Neural progenitor cell (in vitro differentiated cells): ENCODE measurements at regions not wholly inside any gene's neighbourhood (a gene's known extent, or its start where the extent isn't known, plus 50 kb on each side); places are given as distances from the start of the nearest gene placed in this dataset.

ENCODE experiments used
- CTCF ChIP-seq: fragments of 200-600 bp; sonication (generic); IDR thresholded peaks from 2 replicates; pipeline ENCODE4 v1.5.1; 2017; ENCODE audit warnings: antibody characterized with exemption, mild to moderate bottlenecking
- EZH2 ChIP-seq: fragments of 200-600 bp; sonication (generic); IDR thresholded peaks from 2 replicates; pipeline ENCODE4 v1.6.1; 2017; ENCODE audit warnings: antibody characterized with exemption, mild to moderate bottlenecking, moderate library complexity

- TF ChIP-seq CTCF = no peak
- no peak for TF ChIP-seq EZH2
Measured at GRCh38 chr22:48161298-48161697, 1398.8 kb downstream of the TBC1D22A start.
